ENCODE measurements at regions not wholly inside any gene's neighbourhood (a gene's known extent, or its start where the extent isn't known, plus 50 kb on each side); places are given as distances from the start of the nearest gene placed in this dataset.

DNA sequence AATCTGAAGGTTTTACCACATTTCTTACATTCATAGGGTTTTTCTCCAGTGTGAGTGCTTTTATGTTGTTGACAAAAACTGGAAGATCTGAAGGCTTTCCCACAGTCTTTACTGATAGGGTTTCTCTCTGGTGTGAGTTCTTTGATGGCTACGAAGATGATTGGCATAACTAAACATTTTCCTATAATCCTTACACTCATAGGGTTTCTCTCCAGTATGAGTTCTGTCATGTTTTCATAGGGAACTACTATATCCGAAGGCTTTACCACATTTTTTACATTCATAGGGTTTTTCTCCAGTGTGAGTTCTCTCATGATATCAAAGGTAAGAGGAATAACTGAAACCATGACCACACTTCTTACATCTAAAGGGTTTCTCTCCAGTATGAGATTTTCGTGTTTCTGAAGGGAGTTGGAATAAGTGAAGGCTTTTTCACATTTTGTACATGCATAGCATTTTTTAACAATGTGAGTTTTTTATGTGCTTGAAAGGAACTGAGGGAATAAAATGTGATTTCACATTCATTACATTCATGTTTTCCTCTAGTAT is 1987.7 kb downstream of the TP53TG3F start:
- TF ChIP-seq CTCF (IDR thresholded peaks at IDR 0.05) (no peak), EP300 (IDR thresholded peaks at IDR 0.05) (no peak), POLR2A (IDR thresholded peaks at IDR 0.05) (no peak)
- Histone ChIP-seq H3K9me3 (no peaks in the 10 kb centered on the region), H3K4me3 (no peak overlapping the region), H3K27me3 (no peaks in the 10 kb centered on the region), H3K36me3 (no peaks in the 10 kb centered on the region), H3K4me1 (ENCODE audit: insufficient read depth) (no peaks in the 10 kb centered on the region), H3K27ac (no peak overlapping the region)
- intact Hi-C loops (cut with DNase I): no loop called here
- WGBS, 3 donors: 20 to 34% (median 28%) methylated on average over 3 of the region's 3 CpGs
- no peak for DNase-seq

GRCh38 chr16:35449663-35450062 is 1990.3 kb downstream of the TP53TG3F start:
- DNase-seq: no peak
- H3K4me3 ChIP-seq: no peak overlapping the region
- no peaks in the 10 kb centered on the region for H3K36me3 ChIP-seq
- no peak for TF ChIP-seq EP300 (IDR thresholded peaks at IDR 0.05)
- H3K4me1 ChIP-seq (ENCODE audit: insufficient read depth): no peaks in the 10 kb centered on the region
- no peak overlapping the region for H3K27ac ChIP-seq
- intact Hi-C loops (cut with DNase I): no loop called here
- H3K9me3 ChIP-seq: peaks cover 0 to 7% of the 10 kb centered on the region in 2 donors
- 39 to 73% (median 50%) methylated on average over 2 of the region's 2 CpGs for WGBS, 3 donors
- no peaks in the 10 kb centered on the region for H3K27me3 ChIP-seq

GRCh38 chr16:35450648-35451047 is 1991.2 kb downstream of the TP53TG3F start:
- H3K4me3 ChIP-seq: no peak overlapping the region
- intact Hi-C loops (cut with DNase I): no loop called here
- no peak overlapping the region for H3K27ac ChIP-seq
- H3K27me3 ChIP-seq: no peaks in the 10 kb centered on the region
- no peak for TF ChIP-seq EP300 (IDR thresholded peaks at IDR 0.05)
- no peak for TF ChIP-seq POLR2A (IDR thresholded peaks at IDR 0.05)
- H3K36me3 ChIP-seq: no peaks in the 10 kb centered on the region
- no peaks in the 10 kb centered on the region for H3K4me1 ChIP-seq (ENCODE audit: insufficient read depth)
- no peak for DNase-seq
- H3K9me3 ChIP-seq: peaks cover 0 to 7% of the 10 kb centered on the region in 2 donors
- WGBS, 3 donors: 67 to 82% (median 68%) methylated on average over 2 of the region's 2 CpGs

GRCh38 chr16:35452471-35452870 is 1993.1 kb downstream of the TP53TG3F start:
- no peak overlapping the region for H3K27ac ChIP-seq
- WGBS, 3 donors: 71 to 76% (median 73%) methylated on average over 13 of the region's 13 CpGs
- peaks cover 0 to 7% of the 10 kb centered on the region in 2 donors for H3K9me3 ChIP-seq
- intact Hi-C loops (cut with DNase I): no loop called here
- H3K27me3 ChIP-seq: no peaks in the 10 kb centered on the region
- no peaks in the 10 kb centered on the region for H3K36me3 ChIP-seq
- H3K4me1 ChIP-seq (ENCODE audit: insufficient read depth): no peaks in the 10 kb centered on the region
- TF ChIP-seq EP300 (IDR thresholded peaks at IDR 0.05) (no peak), CTCF (IDR thresholded peaks at IDR 0.05) (no peak), POLR2A (IDR thresholded peaks at IDR 0.05) (no peak)
- no peak overlapping the region for H3K4me3 ChIP-seq
- DNase-seq: no peak

GRCh38 chr16:35463358-35463757 is 2003.9 kb downstream of the TP53TG3F start:
- no peak for TF ChIP-seq POLR2A (IDR thresholded peaks at IDR 0.05)
- TF ChIP-seq CTCF (IDR thresholded peaks at IDR 0.05): no peak
- TF ChIP-seq EP300 (IDR thresholded peaks at IDR 0.05): no peak
- WGBS, 3 donors: 11 to 25% (median 20%) methylated on average over 1 of the region's 1 CpG

More at GRCh38 chr16:35463358-35463757, 2003.9 kb downstream of the TP53TG3F start:
- H3K27ac ChIP-seq: no peak overlapping the region
- H3K4me1 ChIP-seq (ENCODE audit: insufficient read depth): no peaks in the 10 kb centered on the region
- DNase-seq: no peak
- no peaks in the 10 kb centered on the region for H3K9me3 ChIP-seq
- H3K4me3 ChIP-seq: no peak overlapping the region
- no peaks in the 10 kb centered on the region for H3K36me3 ChIP-seq
- intact Hi-C loops (cut with DNase I): no loop called here
- no peaks in the 10 kb centered on the region for H3K27me3 ChIP-seq
